Suppressor macrophage treated with lipopolysaccharide for 4 hours (primary cell): ENCODE measurements at regions not wholly inside any gene's neighbourhood (a gene's known extent, or its start where the extent isn't known, plus 50 kb on each side); places are given as distances from the start of the nearest gene placed in this dataset.
A peak's percentile ranks its signal among the peaks of the same experiment; 100 is the strongest.

Experiments used
- DNase-seq: peaks from one replicate; pipeline ENCODE4 v3.0.0-alpha.2; 2020

- no peak for DNase-seq
Observed at GRCh38 chr6:9435281-9435680, 979.6 kb downstream of the TFAP2A start.

GRCh38 chr6:9431945-9432344, 982.9 kb downstream of the TFAP2A start:
- DNase-seq: no peak

GRCh38 chr6:9428421-9429172, 986.3 kb downstream of the TFAP2A start:
- DNase-seq: no peak

GRCh38 chr6:9422138-9422537, 986.8 kb upstream of the SLC35B3 start:
- DNase-seq: no peak

GRCh38 chr6:9420316-9421015, 985.1 kb upstream of the SLC35B3 start:
- DNase-seq: no peak

- no peak for DNase-seq
Observed at GRCh38 chr6:9417400-9417799, 982.1 kb upstream of the SLC35B3 start.

- peak; percentile 26 for DNase-seq
Observed at GRCh38 chr6:9412951-9413559, 977.7 kb upstream of the SLC35B3 start.

- no peak for DNase-seq
Observed at GRCh38 chr6:9409126-9409525, 973.8 kb upstream of the SLC35B3 start.

- no peak for DNase-seq
Observed at GRCh38 chr6:9408402-9409117, 973.2 kb upstream of the SLC35B3 start.

GRCh38 chr6:9405825-9406224, 970.5 kb upstream of the SLC35B3 start:
- DNase-seq: no peak

GRCh38 chr6:9405369-9405768, 970.0 kb upstream of the SLC35B3 start:
- DNase-seq: no peak

- DNase-seq: no peak
Observed at GRCh38 chr6:9404351-9405146, 969.2 kb upstream of the SLC35B3 start.

- no peak for DNase-seq
Observed at GRCh38 chr6:9403736-9404135, 968.4 kb upstream of the SLC35B3 start.

GRCh38 chr6:9401960-9402359, 966.6 kb upstream of the SLC35B3 start:
- no peak for DNase-seq

- DNase-seq: no peak
Observed at GRCh38 chr6:9399916-9400315, 964.6 kb upstream of the SLC35B3 start.

GRCh38 chr6:9398767-9399373, 963.5 kb upstream of the SLC35B3 start:
- DNase-seq: no peak

GRCh38 chr6:9398071-9398766, 962.9 kb upstream of the SLC35B3 start:
- DNase-seq: no peak

GRCh38 chr6:9388596-9388995, 953.3 kb upstream of the SLC35B3 start:
- no peak for DNase-seq

- DNase-seq: no peak
Observed at GRCh38 chr6:9380568-9380967, 945.2 kb upstream of the SLC35B3 start.

GRCh38 chr6:9373308-9373707, 938.0 kb upstream of the SLC35B3 start:
- DNase-seq: no peak

GRCh38 chr6:9370480-9370879, 935.1 kb upstream of the SLC35B3 start:
- DNase-seq: no peak

- no peak for DNase-seq
Observed at GRCh38 chr6:9365378-9365777, 930.0 kb upstream of the SLC35B3 start.
